HCEC 1CT (cell line): ENCODE measurements at regions not wholly inside any gene's neighbourhood (a gene's known extent, or its start where the extent isn't known, plus 50 kb on each side); places are given as distances from the start of the nearest gene placed in this dataset.

ENCODE experiments used
- DNase-seq: peaks from one replicate; pipeline ENCODE4 v3.0.0-alpha.2; 2017

DNA sequence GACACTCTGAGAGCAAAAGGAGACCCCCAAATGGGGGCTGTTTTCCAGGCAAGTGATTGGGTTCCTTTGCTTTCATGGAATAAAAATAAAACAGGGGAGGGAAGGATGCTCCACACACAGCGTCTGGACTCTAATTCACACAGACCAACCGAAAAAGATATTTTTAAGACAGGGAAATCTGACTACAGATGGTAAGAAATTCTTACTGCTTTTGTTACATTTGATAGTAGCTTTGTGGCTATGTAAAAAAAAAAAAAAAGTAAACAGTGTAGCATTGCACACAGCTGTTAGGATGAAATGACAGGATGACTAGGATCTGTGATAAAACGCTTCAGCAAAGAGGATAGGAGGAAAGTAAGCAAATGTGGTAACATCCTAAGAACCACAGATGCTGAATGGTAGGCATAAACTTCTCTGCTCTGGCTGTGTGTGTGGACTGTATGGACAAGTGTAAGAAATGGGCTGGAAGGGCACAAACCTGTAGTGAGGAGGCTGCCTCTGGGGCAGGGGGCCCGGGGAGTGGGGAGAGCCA is 207.6 kb downstream of the ANAPC1 start:
- DNase-seq = peak; percentile 71

DNA sequence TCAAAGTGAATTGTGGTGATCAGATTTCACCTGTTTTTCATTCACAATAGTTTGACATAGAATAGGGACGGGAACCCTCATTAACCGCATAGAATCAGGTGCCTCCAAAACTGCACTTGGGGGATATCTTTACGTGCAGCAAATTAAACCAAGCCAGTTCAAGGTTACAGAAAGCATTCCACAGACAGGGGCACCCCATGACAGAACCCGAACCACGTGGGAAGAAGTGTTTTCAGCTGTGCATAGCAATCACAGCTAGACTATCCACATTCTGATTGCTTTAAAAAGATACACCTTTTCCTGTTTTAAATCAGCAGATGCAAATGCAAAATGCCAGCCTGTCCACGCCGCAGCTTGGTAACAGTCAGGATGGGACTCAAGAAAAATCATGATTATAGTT is 205.8 kb downstream of the ANAPC1 start:
- no peak for DNase-seq

DNA sequence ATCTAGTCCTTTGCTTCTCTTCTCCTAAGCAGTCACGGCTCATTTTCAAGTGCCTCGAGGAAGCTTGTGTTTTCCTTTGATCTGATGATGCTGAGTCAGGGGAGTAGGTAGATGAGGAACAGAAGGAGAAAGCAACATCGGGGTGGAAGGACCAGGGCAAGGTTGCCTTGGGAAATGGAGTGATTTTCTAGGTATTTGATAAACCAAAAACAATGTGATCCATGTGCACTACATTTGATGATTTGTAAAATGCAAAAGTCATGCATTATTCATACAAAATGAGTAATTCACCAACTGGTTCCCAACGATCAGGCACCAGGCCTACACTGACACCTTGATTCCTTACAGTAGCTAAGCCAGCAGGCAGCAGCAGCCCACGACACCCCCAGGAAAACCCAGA is 205.3 kb downstream of the ANAPC1 start:
- DNase-seq = peak; percentile 65

DNA sequence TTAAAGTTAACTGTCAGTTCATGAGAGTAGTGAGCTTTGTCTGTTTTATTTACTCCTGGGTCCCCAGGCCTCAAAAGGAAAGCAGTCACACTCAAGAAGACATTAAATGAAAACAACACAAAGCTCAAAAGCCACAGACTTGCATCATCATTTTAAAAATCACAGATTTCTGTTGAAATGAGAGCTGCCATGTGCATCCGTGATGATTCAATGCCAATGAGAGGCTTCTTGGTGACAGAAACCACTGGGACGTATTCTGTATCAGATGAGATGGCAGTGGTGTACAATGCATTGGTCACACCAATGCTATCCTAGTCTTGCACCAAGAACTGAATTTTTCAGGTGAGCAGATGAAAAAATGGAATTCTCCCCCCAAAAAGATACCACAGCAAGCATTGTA is 204.8 kb downstream of the ANAPC1 start:
- DNase-seq = peak; percentile 49

DNA sequence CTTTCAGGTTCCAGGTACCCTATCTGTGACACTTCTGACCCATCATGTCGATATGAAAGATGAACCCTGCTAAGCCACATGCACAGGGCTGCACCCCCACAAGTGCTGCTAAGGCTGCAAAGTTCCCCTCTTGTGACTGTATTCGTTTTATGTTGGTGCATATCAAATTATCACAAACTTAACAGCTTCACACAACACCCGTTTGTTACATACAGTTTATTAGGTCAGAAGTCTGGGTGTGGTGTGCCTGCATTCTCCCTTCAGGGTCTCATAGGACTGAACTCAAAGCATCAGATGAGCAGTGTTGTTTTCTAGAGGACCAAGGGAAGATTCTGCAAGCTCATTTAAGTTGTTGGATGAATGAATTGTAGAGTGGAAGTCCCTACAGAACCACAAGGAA is 199.4 kb downstream of the ANAPC1 start:
- no peak for DNase-seq

DNA sequence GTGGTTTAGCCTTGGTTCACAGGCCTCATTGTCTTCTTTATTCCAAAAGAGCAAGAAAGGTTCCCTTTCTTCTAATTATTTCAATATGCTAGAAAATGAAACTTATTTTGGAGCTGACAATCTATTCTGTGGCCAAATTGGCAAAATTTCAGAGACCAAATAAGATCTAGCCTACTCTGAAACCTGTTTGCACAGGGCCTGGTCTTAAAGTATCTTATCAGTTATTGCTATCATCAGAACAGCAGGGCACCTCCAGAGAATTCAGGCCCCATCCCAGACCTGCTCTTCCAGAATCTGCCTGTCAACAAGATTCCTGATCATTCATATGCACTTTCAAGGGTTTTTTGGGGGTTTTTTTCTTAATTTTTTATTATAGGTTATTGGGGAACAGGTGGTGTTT is 198.7 kb downstream of the ANAPC1 start:
- DNase-seq = no peak

DNA sequence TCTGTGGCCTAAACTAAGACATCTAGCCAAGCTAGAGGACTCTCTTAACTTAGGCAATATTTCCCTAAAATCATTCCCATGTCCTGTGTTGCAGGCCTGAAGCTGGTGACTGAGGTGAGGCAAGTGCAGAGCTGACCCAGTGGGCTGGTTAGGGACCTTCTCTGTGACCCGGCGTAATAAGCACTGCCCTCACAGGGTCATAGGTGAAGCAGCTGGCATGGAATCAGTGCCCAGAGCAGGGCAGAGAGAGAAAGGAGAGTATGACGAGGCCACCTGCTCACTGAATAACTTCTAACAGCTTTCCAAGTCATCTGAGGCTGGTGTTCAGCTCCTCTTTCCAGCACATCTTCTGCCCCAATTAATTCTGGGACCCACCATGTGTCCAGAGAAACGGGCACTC is 197.0 kb downstream of the ANAPC1 start:
- no peak for DNase-seq

DNA sequence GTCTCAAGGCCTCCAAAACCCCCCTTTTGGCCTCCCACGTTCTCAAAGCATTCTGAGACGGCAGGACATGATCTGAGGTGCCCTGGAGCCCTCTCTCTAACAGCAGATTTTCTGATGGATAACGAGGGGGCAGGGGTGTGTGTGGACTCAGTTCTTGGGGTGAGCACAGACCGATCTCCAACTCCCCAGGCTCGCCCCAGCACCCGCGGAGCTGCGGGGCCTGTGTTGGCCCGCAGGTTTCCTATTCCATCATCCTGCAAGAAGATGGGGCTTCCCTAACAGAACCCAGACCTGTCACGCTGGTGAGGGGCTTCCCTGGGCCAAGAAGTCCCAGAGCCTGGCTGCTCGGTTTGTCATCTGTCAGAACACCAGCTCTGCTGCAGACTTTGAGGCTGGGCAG is 196.1 kb downstream of the ANAPC1 start:
- no peak for DNase-seq

DNA sequence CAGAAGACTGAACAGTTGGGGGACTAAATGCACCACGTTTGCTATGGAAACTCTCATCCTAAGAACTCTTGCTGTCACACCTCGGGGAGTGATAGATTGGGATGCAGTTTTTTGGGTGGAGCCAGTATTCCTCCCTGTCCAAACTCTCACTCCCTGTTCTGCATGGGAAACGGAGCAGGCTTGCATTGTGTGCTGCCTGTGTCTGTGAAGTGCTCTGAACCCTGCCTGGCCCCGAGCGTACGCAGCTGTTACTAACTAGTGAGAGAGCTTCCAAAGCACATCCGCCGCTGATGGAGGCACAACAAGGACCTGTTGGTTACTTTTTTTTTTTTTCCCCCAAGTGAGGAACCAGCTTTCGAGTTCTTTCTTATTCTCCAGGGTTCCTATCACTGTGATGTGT is 195.5 kb downstream of the ANAPC1 start:
- DNase-seq = no peak

DNA sequence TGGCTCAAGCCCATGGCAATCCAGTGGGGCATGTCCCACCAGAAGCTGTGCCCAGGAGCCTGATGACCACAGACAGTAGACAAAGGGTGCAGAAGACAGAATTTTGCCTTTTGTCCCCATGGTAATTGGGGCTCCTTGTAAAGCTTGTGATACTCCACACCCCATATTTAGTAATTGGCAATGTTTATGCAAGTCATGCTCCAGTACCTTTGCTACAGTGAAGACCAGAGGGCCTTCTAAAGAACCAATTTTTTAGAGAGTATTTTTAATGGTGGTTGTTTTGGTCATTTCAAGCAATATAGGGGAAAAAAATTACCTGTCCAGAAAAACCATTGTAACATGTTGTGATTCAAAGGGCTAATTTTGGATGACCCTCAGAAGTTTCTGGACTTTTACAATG is 194.8 kb downstream of the ANAPC1 start:
- no peak for DNase-seq

DNA sequence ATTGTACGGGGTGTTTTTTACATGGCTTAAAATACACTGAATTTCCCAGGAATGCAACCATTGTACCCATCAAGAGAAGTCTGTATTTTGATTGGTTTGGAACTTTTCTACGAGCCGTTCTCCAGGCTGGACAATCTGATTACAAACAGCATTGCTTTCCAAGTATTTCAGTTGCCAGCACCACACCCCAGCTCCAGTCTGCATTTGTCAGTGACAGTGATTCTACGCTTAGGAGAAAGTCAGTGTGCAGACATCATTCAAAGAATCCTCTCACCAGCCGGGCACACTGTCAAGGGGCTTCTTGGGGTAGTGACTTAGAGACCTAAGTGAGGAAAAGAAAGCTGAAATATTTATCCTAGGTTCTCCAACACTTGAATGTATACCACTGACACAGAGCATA is 194.1 kb downstream of the ANAPC1 start:
- no peak for DNase-seq

DNA sequence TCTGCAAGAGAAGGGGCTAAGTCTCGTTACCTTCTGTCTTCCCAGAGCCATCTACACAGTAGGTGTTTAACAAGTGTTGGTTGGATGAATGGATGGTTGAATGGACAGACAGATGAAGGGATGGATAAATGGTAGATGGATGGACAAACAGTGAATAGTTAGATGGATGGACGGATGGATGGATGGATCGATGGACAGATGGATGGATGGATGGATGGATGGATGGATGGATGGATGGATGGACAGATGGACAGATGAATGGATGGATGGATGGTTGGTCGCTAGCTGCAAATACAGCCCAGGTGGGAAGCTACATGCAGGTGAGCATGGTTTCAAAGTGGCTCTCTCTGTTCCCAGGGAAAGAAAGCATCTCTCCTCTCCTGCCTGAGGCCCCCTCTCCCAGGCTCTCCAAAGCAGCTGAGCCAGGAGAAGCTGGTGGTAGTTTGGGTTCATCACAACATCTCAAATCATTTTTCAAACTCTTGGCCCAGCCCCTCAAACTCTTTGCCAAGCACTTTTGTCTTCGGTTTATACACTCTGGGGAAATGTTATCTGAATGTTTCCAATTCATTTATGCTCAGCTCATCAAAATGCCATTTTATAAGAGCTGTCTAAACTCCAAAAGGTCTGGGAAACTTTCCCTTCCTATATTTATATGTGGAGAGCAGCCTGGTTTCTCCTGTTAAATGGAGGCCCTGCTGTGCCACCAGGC is 192.7 kb downstream of the ANAPC1 start:
- DNase-seq = no peak

DNA sequence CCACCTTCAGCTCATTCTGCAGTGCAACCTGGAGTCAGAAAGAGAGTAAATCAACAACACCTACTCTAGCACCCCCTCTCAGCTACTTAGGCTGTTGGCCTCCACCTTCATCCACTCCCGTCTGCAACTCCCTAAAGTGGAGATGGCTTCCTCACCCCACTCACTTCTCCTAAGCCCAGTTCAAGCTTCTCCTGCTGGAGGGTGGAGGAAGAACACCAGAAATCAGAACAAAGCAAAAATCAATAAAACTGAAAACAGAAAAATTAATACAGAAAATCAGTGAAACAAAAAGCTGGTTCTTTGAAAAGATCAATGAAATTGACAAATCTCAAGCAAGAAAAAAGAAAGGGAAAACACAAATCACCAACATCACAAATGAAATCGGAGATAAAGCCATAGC is 191.7 kb downstream of the ANAPC1 start:
- DNase-seq = no peak

DNA sequence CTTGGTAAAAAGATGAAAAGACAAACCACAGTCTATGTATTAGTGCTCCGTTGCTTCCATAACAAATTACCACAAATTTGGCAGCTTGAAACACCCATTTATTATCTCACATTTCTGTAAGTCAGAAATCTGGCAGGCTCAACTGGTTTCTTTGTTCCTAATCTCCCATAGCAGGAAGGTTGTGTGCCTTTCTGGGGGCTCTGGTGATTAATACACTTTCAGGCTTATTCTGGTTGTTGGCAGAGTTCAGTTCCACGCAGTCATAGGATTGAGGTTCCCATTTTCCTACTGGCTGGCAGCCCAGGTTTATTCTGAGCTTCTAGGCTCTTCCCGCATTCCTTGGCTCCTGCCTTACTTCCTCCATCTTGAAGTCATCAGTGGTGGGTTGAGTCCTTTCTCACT is 189.3 kb downstream of the ANAPC1 start:
- DNase-seq = peak; percentile 83

DNA sequence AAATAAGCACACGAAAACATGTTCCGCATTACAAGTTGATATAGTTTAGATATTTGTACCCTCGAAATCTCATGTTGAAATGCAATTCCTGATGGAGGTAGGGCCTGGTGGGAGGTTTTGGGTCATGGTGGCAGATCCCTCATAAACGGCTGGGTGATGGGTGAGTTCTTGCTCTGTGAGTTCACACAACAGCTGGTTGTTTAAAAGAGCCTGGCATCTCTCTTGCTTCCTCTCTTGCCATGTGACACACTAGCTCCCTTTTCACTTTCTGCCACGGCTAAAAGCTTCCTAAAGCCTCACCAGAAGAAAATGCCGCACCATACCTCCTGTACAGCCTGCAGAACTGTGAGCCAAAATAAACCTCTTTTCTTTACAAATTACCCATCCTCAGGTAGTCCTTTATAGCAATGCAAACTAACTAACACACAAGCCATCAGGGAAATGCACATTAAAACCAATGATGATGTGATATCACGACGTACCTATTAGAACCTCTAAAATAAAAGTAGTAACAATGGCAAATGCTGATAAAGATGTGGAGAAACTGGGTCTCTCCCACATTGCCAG is 188.5 kb downstream of the ANAPC1 start:
- no peak for DNase-seq

DNA sequence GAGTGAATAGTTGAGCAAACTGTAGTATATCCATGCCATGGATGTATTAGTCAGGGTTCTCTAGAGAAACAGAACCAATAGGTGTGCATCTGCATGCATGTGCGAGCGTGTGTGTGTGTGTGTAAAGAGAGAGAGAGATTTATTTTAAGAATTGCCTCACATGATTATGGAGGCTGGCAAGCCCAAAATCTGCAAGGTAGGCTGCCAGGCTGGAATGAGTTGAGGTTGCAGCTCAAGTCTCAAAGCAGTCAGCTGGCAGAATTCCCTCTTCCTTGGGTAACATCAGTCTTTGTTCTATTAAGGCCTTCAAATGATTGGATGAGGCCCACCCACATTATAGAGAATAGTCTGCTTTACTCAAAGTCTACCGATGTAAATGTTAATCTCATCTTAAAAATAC is 187.8 kb downstream of the ANAPC1 start:
- no peak for DNase-seq

DNA sequence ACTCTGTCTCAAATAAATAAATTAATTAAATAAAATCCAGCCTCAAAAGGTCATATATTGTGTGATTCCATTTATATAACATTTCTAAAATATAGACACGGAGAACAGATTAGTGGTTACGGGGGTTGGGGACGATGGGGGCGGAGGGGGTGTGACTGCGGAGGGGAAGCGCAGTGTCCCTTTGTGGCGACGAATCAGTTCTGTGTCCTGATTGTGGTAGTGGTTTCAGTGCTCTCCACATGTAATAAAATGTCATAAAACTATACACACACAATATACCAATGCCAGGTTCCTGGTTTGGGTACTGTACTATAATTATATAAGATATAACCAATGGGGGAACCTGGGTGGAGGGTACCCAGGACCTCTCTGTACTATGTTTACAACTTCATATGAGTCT is 186.4 kb downstream of the ANAPC1 start:
- DNase-seq = no peak

DNA sequence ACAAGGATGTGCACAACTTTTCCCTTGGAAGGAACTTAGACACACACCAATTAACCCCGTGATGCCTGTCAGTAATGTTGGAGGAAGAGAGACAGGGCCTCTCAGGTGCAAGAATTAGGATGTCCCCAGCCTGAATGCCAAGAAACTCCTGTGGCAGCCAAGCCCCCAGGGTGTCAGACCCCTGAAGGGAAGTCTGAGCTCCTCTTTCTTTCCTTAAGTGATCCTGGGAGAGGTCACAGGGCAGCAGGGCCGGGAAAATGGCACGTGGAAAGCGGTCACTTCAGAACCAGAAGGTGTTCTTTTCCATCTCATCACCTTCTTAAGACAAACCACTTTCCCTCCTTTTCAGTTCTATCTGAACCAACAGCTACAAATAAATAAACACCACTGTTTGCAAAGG is 185.9 kb downstream of the ANAPC1 start:
- DNase-seq = no peak

DNA sequence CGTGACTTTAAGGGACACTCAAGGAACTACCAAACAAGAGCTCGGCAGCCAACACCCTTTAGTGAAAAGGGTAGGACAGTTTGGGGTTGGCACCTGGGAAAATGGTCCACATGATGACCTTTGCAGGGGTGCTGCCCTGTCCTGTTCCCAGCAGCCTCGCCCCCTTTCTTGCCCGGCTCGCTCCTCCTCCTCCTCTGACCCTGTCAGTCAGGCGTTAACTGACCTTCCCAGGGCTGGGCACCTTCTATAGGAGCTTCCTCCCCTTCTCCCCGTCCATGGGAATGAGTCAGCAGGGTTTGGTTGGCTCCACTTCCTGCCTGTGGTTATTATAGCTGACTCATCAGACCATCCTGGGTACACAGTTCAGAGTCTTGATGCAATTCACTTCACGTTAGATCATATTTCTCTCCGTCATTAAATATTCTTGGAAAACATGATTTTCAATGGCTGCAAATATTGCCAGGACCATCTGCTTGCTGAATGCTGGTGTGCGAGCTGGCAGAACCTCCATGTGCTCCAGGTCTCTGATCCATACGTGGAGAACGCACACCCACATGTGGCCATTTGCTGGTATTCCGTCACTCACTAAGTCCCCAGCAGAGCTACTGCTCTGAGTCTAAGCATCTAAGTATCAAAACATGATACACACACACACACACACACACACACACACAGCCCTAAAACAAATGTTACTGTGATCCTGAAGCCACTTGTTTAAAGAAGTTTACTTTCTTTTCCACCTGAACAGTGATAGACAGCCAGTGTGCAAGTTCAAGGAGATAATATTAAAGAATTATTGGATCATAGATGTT is 185.0 kb downstream of the ANAPC1 start:
- peak; percentile 99 for DNase-seq

DNA sequence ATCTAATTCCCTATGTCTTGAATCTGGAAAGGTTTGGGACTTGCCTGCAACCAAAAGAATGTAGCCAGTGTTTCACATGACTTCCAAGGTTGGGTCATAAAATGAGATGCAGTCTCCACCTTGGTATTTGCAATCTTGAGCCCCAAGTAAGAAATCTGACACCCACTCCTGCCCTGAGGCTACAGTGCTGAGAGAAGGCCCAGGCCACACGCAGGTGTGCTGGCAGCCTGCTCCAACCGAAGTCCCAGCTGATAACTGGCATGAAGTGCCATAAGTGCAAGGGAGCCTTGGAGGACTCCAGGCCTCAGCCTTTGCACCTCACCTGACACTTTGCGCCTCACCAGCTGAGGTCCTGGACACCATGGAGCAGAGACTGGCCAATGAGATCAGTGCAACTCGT is 182.7 kb downstream of the ANAPC1 start:
- DNase-seq = no peak

DNA sequence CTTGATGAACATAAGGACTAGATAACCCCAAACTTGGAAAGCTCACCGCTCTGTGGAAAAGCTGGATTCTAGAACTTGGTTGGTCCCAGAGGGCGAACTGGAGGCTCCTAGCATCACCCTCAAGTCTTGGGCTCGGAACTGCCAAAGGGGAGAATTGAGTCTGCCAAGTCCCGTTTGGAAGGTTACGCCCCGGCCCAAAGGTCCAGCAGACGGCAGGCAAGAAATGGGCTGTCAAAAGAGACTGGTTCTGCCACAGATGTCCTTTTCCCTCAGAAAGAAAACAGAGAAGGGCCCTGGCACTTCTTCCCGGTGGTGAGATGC is 182.2 kb downstream of the ANAPC1 start:
- DNase-seq = no peak

DNA sequence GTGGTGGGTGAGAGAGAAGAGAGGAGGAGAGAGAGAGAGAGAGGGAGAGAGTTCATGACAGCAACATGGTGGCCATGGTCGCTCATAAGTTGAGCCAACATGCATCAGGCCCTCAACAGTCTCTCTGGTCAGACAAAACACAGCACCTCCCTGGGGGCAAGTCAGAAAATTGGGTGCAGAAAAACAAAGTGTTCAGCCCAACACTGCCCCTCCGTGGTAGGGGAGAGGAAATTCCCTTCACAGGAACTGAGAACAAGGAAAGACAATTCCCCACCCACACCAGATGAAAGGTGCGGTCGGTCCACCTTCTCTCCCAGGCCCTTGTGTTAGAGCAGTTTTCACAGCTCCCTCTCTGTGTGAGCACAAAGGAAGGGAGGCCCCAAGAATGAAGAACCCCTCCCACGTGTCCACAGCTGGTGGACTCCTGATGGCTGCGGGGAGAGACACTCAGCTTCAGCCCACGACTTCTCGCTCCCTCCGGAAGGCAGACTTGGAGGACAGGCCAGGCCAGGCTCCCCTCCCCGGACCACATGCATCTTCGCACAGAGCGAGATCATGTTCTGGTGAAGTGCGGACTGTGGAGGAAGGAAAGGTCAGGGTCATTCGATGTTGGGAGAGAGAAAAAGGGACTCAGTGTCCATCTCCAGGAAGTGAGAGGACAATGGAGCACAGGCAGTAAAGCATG is 181.7 kb downstream of the ANAPC1 start:
- DNase-seq = peak; percentile 64

DNA sequence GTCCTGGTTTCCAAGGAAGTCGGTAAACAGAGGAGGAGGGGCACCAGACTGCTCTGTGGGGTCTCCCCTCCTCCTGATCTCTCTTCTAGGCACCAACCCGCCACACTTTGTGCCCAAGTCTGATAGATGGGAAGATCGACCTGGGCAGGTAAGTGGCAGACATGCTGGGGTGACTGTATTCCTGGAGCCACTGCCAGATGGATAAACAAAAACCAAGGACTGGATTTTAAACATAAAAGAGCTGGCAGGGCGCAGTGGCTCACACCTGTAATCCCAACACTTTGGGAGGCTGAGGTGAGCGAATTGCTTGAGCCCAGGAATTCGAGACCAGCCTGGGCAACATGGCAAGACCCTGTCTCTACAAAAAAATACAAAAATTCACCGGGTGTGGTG is 181.2 kb downstream of the ANAPC1 start:
- no peak for DNase-seq

DNA sequence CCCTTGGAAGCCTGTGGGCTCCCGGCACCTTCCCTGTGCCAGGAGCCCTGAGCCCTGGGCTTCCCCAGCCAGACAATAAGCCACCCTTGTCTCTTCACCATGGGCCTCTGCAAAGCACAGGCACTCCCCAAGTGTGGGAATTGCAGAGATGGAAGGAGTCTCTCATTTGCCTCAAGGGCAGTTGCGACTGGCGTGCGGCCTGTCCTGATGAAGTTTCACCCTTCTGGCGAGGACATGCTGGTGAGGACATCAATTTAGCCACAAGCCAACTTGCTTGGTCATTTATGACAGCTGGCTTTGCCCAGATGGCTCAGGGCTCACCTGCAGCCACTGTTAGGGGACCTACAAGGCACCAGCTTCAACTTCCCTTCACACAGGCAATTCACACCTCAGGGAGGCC is 180.2 kb downstream of the ANAPC1 start:
- DNase-seq = no peak
